ENCODE measurements at regions not wholly inside any gene's neighbourhood (a gene's known extent, or its start where the extent isn't known, plus 50 kb on each side); places are given as distances from the start of the nearest gene placed in this dataset.

- TF ChIP-seq CREM (IDR thresholded peaks at IDR 0.05; ENCODE audit: low read depth): no peak
- TF ChIP-seq ZSCAN29 (IDR thresholded peaks at IDR 0.05): no peak
- no peak for TF ChIP-seq SUZ12 (IDR thresholded peaks at IDR 0.05; ENCODE audit: unreplicated experiment)
- TF ChIP-seq, protein P1, sequence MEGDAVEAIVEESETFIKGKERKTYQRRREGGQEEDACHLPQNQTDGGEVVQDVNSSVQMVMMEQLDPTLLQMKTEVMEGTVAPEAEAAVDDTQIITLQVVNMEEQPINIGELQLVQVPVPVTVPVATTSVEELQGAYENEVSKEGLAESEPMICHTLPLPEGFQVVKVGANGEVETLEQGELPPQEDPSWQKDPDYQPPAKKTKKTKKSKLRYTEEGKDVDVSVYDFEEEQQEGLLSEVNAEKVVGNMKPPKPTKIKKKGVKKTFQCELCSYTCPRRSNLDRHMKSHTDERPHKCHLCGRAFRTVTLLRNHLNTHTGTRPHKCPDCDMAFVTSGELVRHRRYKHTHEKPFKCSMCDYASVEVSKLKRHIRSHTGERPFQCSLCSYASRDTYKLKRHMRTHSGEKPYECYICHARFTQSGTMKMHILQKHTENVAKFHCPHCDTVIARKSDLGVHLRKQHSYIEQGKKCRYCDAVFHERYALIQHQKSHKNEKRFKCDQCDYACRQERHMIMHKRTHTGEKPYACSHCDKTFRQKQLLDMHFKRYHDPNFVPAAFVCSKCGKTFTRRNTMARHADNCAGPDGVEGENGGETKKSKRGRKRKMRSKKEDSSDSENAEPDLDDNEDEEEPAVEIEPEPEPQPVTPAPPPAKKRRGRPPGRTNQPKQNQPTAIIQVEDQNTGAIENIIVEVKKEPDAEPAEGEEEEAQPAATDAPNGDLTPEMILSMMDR (IDR thresholded peaks at IDR 0.05 in 2 of 3, conservative IDR thresholded peaks at IDR 0.05 in 1 of 3; ENCODE audit: control insufficient read depth in 2 of 3, extremely low read depth in 1 of 3, insufficient read depth in 1 of 3, low read depth in 3 of 3, low read length in 3 of 3): no peak
- TF ChIP-seq FOS (IDR thresholded peaks at IDR 0.05; ENCODE audit: borderline replicate concordance, extremely low read depth, insufficient read length): no peak
- TF ChIP-seq POLR2AphosphoS2 (IDR thresholded peaks at IDR 0.05; ENCODE audit: low read depth, low read length): no peak
- TF ChIP-seq EZH2 (IDR thresholded peaks at IDR 0.05; ENCODE audit: borderline replicate concordance, control insufficient read depth, low read depth, low read length): no peak
- no peak for TF ChIP-seq TBL1XR1 (IDR thresholded peaks at IDR 0.05; ENCODE audit: low read depth, low read length)
- TF ChIP-seq ETV6 (conservative IDR thresholded peaks at IDR 0.05 in 1 of 2, IDR thresholded peaks at IDR 0.05 in 1 of 2; ENCODE audit: borderline replicate concordance in 1 of 2, low read depth in 1 of 2): no peak
- no peak for TF ChIP-seq ZBTB40 (IDR thresholded peaks at IDR 0.05; ENCODE audit: borderline replicate concordance)
- no peak for TF ChIP-seq HDAC6 (IDR thresholded peaks at IDR 0.05; ENCODE audit: unreplicated experiment)
These were observed 237.7 kb downstream of the ETV1 start for GRCh38 chr7:13751766-13752165.

Data from GM12878 (cell line).